ENCODE measurements at regions not wholly inside any gene's neighbourhood (a gene's known extent, or its start where the extent isn't known, plus 50 kb on each side); places are given as distances from the start of the nearest gene placed in this dataset.

GRCh38 chr2:75865702-75866101 is 155.0 kb upstream of the GCFC2 start:
- TF ChIP-seq PATZ1 (CRISPR knock-in tag; IDR thresholded peaks at IDR 0.05; ENCODE audit: borderline replicate concordance) (no peak), ZC3H10 (CRISPR knock-in tag; IDR thresholded peaks at IDR 0.05) (no peak), ZNF8 (CRISPR knock-in tag; IDR thresholded peaks at IDR 0.05) (no peak), ISL1 (CRISPR knock-in tag; IDR thresholded peaks at IDR 0.05) (no peak), ZNF70 (CRISPR knock-in tag; IDR thresholded peaks at IDR 0.05) (no peak), GLIS3 (CRISPR knock-in tag; IDR thresholded peaks at IDR 0.05) (no peak), ZFP30 (CRISPR knock-in tag; IDR thresholded peaks at IDR 0.05) (no peak), ZFP3 (CRISPR knock-in tag; IDR thresholded peaks at IDR 0.05) (no peak), RARB (CRISPR knock-in tag; IDR thresholded peaks at IDR 0.05) (no peak), CSDC2 (CRISPR knock-in tag; IDR thresholded peaks at IDR 0.05) (no peak), ARNTL (CRISPR knock-in tag; IDR thresholded peaks at IDR 0.05; ENCODE audit: borderline replicate concordance, low read depth) (no peak), CREB5 (CRISPR knock-in tag; IDR thresholded peaks at IDR 0.05; ENCODE audit: low read depth) (no peak), ZNF565 (CRISPR knock-in tag; conservative IDR thresholded peaks at IDR 0.05; ENCODE audit: low read depth) (no peak), TCF4 (CRISPR knock-in tag; IDR thresholded peaks at IDR 0.05; ENCODE audit: borderline replicate concordance) (no peak)

Measured in SK-N-SH treated with all-trans-retinoic acid at 6 μM for 48 hours (cell line).